Esophagus muscularis mucosa (tissue), 4 donors: ENCODE measurements at regions not wholly inside any gene's neighbourhood (a gene's known extent, or its start where the extent isn't known, plus 50 kb on each side); places are given as distances from the start of the nearest gene placed in this dataset.

ENCODE experiments used
- DNase-seq: peaks from one replicate; pipeline ENCODE4 v3.0.0-alpha.2; 2017; ENCODE audit errors: extremely low spot score
- H3K27ac ChIP-seq, 4 donors: fragments of 200-600 bp; sonication (generic); replicated peaks in 1 of 4; 1 replicate in 3 of 4; 2 replicates in 1 of 4; pipeline ENCODE4 v1.5.1; 2016 to 2019; ENCODE audit warnings: mild to moderate bottlenecking in 1 of 4
- H3K27me3 ChIP-seq, 4 donors: fragments of 200-600 bp; sonication (generic); one replicate each; pipeline versions ENCODE4 v1.5.1 to v1.6.0; 2016 to 2019
- H3K36me3 ChIP-seq, 4 donors: fragments of 200-600 bp; sonication (generic); one replicate each; pipeline ENCODE4 v1.5.1; 2016 to 2019
- H3K4me1 ChIP-seq, 4 donors: fragments of 200-600 bp; sonication (generic); one replicate each; pipeline ENCODE4 v1.5.1; 2016 to 2019
- H3K4me3 ChIP-seq, 4 donors: fragments of 200-600 bp; sonication (generic); 1 replicate in 2 of 4; 2 replicates in 2 of 4; pipeline ENCODE4 v1.5.1; 2016 to 2019; ENCODE audit warnings: mild to moderate bottlenecking in 4 of 4, moderate library complexity in 1 of 4
- H3K9me3 ChIP-seq, 4 donors: fragments of 200-600 bp; sonication (generic); 1 replicate in 3 of 4; 2 replicates in 1 of 4; pipeline ENCODE4 v1.5.1; 2016 to 2019
- CTCF ChIP-seq, 3 experiments: fragments of 200-600 bp in 2 of 3; fragments of 450-650 bp in 1 of 3; sonication (generic) in 2 of 3; IDR thresholded peaks; one replicate each; pipeline ENCODE4 v1.5.1; 2017 to 2019; ENCODE audit warnings: antibody characterized with exemption in 3 of 3, mild to moderate bottlenecking in 2 of 3, moderate library complexity in 1 of 3
- EP300 ChIP-seq: sonication (generic); formaldehyde crosslinking; IDR thresholded peaks from one replicate; pipeline ENCODE4 v1.6.1; 2017; ENCODE audit warnings: antibody characterized with exemption
- POLR2A ChIP-seq: fragments of 450-650 bp; IDR thresholded peaks from one replicate; pipeline ENCODE4 v1.6.1; 2017; ENCODE audit warnings: antibody characterized with exemption, moderate library complexity, mild to moderate bottlenecking, low read depth
- POLR2AphosphoS5 ChIP-seq, 2 donors: sonication (generic); formaldehyde crosslinking; IDR thresholded peaks; one replicate each; pipeline ENCODE4 v1.6.1; 2017; ENCODE audit warnings: antibody characterized with exemption in 2 of 2
- WGBS: methylation state at CpG from one replicate; pipeline ENCODE4 v1.1.5; 2018; 5-methylcytosine and 5-hydroxymethylcytosine counted together
- intact Hi-C: fragments of 100-400 bp; cut with DNase I; formaldehyde crosslinking; loops from one replicate; pipeline ENCODE4 v1.15.1; 2023

DNA sequence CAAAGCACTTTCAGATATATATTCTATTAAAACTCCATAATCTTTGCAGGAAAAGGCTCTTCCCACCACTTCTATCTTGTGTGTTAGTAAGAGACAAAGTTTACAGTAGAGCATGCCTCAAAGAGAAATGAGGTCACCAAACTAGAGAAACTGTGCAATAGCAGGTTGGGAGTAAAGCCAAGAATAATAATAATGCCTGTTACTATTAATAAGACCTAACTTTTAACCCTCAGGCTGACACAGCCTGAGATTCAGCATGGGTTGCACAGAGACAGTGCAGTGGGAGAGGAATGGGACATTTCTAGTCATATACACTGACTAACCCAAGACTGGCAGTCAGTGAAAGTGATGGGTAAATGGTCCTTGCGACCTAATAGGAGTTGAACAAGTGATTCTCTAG is 320.2 kb upstream of the NFIA start:
- intact Hi-C loops = no loop called here
- no peak overlapping the region for H3K4me3 ChIP-seq
- TF ChIP-seq POLR2AphosphoS5 (IDR thresholded peaks at IDR 0.05) (no peak), EP300 (no peak), POLR2A (no peak), CTCF (IDR thresholded peaks at IDR 0.05) (no peak)
- H3K36me3 ChIP-seq = no peaks in the 10 kb centered on the region
- no peaks in the 10 kb centered on the region for H3K9me3 ChIP-seq
- H3K27me3 ChIP-seq = no peaks in the 10 kb centered on the region
- DNase-seq = no peak
- 89% methylated on average over 1 of the region's 1 CpG for WGBS
- peaks cover 12 to 27% (median 23%) of the 10 kb centered on the region in 4 donors for H3K4me1 ChIP-seq
- H3K27ac ChIP-seq = no peak overlapping the region

- WGBS = 85% methylated on average over 3 of the region's 3 CpGs
- DNase-seq = no peak
Measured at GRCh38 chr1:60759291-60759690, 323.1 kb upstream of the NFIA start.

DNA sequence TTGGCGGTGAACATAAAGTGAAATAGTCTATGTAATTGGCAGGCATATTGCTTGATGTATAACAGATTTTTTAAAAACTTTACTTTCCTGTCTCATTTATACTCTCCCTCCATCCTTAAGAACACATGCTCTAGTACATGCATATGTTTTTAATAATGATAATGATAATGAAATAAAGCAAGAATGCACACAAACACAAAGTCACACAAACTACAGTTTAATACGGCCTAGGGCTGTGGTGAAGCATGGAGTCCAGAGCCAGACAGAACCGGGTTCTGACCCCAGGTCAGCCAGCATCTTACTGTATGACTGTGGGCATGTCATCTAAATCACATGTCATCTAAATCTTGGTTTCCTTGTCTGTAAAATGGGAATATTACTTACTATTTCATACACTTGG is 324.9 kb upstream of the NFIA start:
- H3K27ac ChIP-seq = no peak overlapping the region
- no peak overlapping the region for H3K4me3 ChIP-seq
- WGBS = 81% methylated on average over 3 of the region's 3 CpGs
- intact Hi-C loops = no loop called here
- H3K36me3 ChIP-seq = no peaks in the 10 kb centered on the region
- no peak for DNase-seq
- H3K27me3 ChIP-seq = no peaks in the 10 kb centered on the region
- TF ChIP-seq POLR2A (no peak), EP300 (no peak), CTCF (IDR thresholded peaks at IDR 0.05) (no peak), POLR2AphosphoS5 (IDR thresholded peaks at IDR 0.05) (no peak)
- H3K4me1 ChIP-seq = peaks cover 1 to 10% (median 8%) of the 10 kb centered on the region in 4 donors
- no peaks in the 10 kb centered on the region for H3K9me3 ChIP-seq

More at GRCh38 chr1:60759291-60759690, 323.1 kb upstream of the NFIA start:
- Histone ChIP-seq H3K9me3 (no peaks in the 10 kb centered on the region), H3K36me3 (no peaks in the 10 kb centered on the region), H3K4me3 (no peak overlapping the region), H3K27ac (no peak overlapping the region), H3K27me3 (no peaks in the 10 kb centered on the region), H3K4me1 (peaks cover 12 to 26% (median 23%) of the 10 kb centered on the region in 4 donors)
- intact Hi-C loops = no loop called here
- TF ChIP-seq EP300 (no peak), POLR2A (no peak), POLR2AphosphoS5 (IDR thresholded peaks at IDR 0.05) (no peak), CTCF (IDR thresholded peaks at IDR 0.05) (no peak)

GRCh38 chr1:60753036-60753900 is 329.1 kb upstream of the NFIA start:
- intact Hi-C loops = no loop called here
- H3K9me3 ChIP-seq = no peaks in the 10 kb centered on the region
- 81% methylated on average over 9 of the region's 9 CpGs for whole genome bisulfite sequencing
- TF ChIP-seq EP300 = no peak
- TF ChIP-seq POLR2A = no peak
- TF ChIP-seq POLR2AphosphoS5 (IDR thresholded peaks at IDR 0.05) = no peak
- TF ChIP-seq CTCF (IDR thresholded peaks at IDR 0.05) = no peak
- H3K27ac ChIP-seq = no peak overlapping the region
- no peak overlapping the region for H3K4me3 ChIP-seq
- no peaks in the 10 kb centered on the region for H3K27me3 ChIP-seq
- DNase-seq = no peak
- no peaks in the 10 kb centered on the region for H3K4me1 ChIP-seq
- H3K36me3 ChIP-seq = no peaks in the 10 kb centered on the region
